ENCODE measurements at regions not wholly inside any gene's neighbourhood (a gene's known extent, or its start where the extent isn't known, plus 50 kb on each side); places are given as distances from the start of the nearest gene placed in this dataset.

DNA sequence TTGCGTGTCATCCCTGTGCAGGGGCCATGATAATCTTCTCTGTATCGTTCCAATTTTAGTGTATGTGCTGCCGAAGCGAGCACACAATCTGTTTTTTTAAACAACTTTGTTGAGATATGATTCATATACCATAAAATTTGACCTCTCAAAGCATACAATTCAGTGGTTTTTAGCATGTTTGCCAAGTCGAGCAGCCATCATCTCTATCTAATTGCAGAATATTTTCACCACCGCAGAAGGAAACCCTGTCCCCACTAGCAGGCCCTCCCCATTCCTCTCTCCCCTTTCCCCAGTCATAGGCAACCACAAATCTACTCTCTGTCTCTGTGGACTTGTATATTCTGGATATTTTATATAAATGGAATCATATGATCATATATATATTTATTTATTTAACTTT lies 78.7 kb upstream of the TINAGL1 start:
- no peak for TF ChIP-seq ZNF274 (IDR thresholded peaks at IDR 0.05; ENCODE audit: low read depth, low read length)
- no peak for TF ChIP-seq YY1 (IDR thresholded peaks at IDR 0.05; ENCODE audit: insufficient read depth, insufficient read length)
- no peaks in the 10 kb centered on the region for H3K36me3 ChIP-seq (ENCODE audit: insufficient read depth, insufficient read length, low read length)
- no peak for DNase-seq (ENCODE audit: low read depth, low spot score)

DNA sequence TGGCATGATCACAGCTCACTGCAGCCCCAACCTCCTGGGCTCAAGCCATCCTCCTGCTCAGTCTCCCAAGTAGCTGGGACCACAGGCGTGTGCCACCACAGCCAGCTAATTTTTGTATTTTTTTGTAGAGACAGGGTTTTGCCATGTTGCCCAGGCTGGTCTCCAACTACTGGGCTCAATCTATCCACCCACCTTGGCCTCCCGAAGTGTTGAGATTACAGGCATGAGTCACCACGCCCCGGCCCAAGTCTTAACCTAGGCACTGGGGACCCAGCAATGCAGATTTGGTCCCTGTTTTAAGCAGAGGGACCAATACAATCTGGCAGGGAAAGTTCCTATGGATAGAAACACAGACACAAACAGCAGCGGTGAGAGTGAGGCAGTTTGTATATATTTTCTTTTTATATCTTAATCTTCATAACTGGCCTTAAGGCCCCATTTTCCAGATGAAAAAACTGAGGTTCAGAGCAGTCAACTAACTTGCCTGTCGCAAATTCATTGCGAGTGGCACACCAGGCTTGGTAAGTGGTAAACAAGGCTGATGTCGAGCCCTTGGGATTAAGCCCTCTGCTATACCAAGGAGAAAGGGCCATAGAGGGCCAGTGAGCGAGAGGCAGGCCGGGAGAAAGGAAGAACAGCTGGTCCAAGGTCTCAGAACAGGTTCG lies 77.8 kb upstream of the TINAGL1 start:
- no peak overlapping the region for H3K9ac ChIP-seq (ENCODE audit: insufficient read length, low read depth)
- no peaks in the 10 kb centered on the region for H3K36me3 ChIP-seq (ENCODE audit: insufficient read depth, insufficient read length, low read length)
- H3K9me3 ChIP-seq (ENCODE audit: insufficient read depth, low read length), result no peaks in the 10 kb centered on the region
- TF ChIP-seq ZNF274 (IDR thresholded peaks at IDR 0.05; ENCODE audit: low read depth, low read length) (no peak), YY1 (IDR thresholded peaks at IDR 0.05; ENCODE audit: insufficient read depth, insufficient read length) (no peak), SUZ12 (IDR thresholded peaks at IDR 0.05; ENCODE audit: extremely low read depth, insufficient read depth, insufficient read length) (no peak)
- no peak overlapping the region for H3K4me3 ChIP-seq (ENCODE audit: insufficient read length, low read depth)
- DNase-seq (ENCODE audit: low read depth, low spot score), result no peak
- no peaks in the 10 kb centered on the region for H3K27me3 ChIP-seq (ENCODE audit: insufficient read depth, insufficient read length)
- peaks cover 16% of the 10 kb centered on the region for H3K4me1 ChIP-seq (ENCODE audit: insufficient read depth, insufficient read length)

More for the DNA sequence above, 78.7 kb upstream of the TINAGL1 start:
- H3K9me3 ChIP-seq (ENCODE audit: insufficient read depth, low read length), result no peaks in the 10 kb centered on the region
- peaks cover 11% of the 10 kb centered on the region for H3K4me1 ChIP-seq (ENCODE audit: insufficient read depth, insufficient read length)
- H3K27me3 ChIP-seq (ENCODE audit: insufficient read depth, insufficient read length), result no peaks in the 10 kb centered on the region
- no peak overlapping the region for H3K9ac ChIP-seq (ENCODE audit: insufficient read length, low read depth)
- H3K4me3 ChIP-seq (ENCODE audit: insufficient read length, low read depth), result no peak overlapping the region

DNA sequence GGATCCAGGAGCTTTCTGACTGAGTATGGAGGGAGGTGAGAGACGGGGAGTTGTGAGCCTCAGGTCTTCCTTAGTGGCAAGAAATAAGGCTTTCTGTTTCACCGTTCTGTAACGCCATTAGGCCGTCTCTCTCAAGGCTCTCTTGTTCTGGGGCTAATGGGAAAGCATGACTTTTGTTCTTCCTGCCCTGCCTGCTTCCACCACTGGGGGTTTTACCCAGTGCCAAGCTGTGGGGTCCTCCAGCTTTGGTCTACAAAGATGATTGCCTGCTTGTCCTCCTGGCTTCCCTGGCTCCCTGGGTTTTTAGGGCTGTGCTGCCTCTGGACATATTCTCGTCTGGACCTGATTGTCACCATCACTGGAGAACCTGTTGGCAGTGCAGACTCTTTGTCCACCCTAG lies 74.8 kb upstream of the TINAGL1 start:
- Histone ChIP-seq H3K4me1 (ENCODE audit: insufficient read depth, insufficient read length) (peaks cover 24% of the 10 kb centered on the region), H3K4me3 (ENCODE audit: insufficient read length, low read depth) (no peak overlapping the region), H3K9me3 (ENCODE audit: insufficient read depth, low read length) (no peaks in the 10 kb centered on the region), H3K9ac (ENCODE audit: insufficient read length, low read depth) (no peak overlapping the region), H3K36me3 (ENCODE audit: insufficient read depth, insufficient read length, low read length) (no peaks in the 10 kb centered on the region), H3K27me3 (ENCODE audit: insufficient read depth, insufficient read length) (no peaks in the 10 kb centered on the region)
- TF ChIP-seq YY1 (IDR thresholded peaks at IDR 0.05; ENCODE audit: insufficient read depth, insufficient read length), result no peak
- no peak for TF ChIP-seq ZNF274 (IDR thresholded peaks at IDR 0.05; ENCODE audit: low read depth, low read length)
- TF ChIP-seq SUZ12 (IDR thresholded peaks at IDR 0.05; ENCODE audit: extremely low read depth, insufficient read depth, insufficient read length), result no peak
- DNase-seq (ENCODE audit: low read depth, low spot score), result no peak

DNA sequence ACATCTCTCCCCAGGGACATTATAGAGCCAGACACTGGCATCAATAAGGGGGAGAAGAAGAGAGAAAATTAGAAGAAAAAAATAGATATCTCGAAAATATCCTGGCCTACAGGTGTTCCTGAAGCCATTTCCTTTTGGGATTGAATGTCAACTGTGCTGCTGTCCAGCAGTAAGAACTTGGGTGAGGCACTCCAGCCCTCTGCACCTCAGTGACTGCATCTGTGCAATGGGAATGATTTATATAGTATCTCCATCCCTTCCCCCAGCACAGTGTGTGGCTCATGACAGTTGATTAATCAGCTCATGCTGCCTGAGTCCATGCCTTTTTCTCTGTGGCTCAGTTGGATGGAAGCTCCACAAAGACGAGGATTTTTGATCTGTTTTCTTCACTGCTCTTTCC lies 74.1 kb upstream of the TINAGL1 start:
- Histone ChIP-seq H3K4me1 (ENCODE audit: insufficient read depth, insufficient read length) (peaks cover 26% of the 10 kb centered on the region), H3K27me3 (ENCODE audit: insufficient read depth, insufficient read length) (no peaks in the 10 kb centered on the region), H3K9me3 (ENCODE audit: insufficient read depth, low read length) (no peaks in the 10 kb centered on the region)

DNA sequence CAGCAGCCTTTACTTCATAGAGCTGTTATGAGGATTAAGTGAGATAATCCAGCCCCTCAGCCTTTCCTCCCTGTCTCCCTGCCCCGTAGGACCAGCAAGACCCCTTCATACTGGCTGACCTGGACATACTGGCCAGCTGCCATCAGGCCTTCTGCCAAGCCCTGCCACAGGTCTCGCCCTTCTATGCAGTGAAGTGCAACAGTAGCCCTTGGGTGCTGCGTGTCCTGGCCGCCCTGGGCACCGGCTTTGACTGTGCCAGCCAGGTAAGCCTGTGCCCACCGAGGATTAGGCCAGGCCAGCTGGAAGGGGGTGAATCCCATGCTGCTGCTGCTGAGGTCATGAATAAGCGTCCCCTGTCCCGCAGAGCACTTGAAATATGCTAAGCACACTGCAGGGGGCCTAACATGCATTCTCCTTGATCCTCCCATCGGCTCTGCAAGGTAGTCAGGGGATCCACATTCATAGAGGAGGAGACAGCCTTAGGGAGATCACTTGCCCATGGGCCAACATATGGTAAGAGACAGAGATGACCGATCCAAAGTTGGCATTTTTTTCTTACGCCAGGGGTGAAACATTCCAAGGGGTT lies 73.3 kb upstream of the TINAGL1 start:
- no peak overlapping the region for H3K9ac ChIP-seq (ENCODE audit: insufficient read length, low read depth)
- H3K4me1 ChIP-seq (ENCODE audit: insufficient read depth, insufficient read length), result peaks cover 32% of the 10 kb centered on the region
- TF ChIP-seq ZNF274 (IDR thresholded peaks at IDR 0.05; ENCODE audit: low read depth, low read length), result no peak
- TF ChIP-seq YY1 (IDR thresholded peaks at IDR 0.05; ENCODE audit: insufficient read depth, insufficient read length), result no peak
- no peak for TF ChIP-seq SUZ12 (IDR thresholded peaks at IDR 0.05; ENCODE audit: extremely low read depth, insufficient read depth, insufficient read length)

More for the DNA sequence above, 74.1 kb upstream of the TINAGL1 start:
- TF ChIP-seq YY1 (IDR thresholded peaks at IDR 0.05; ENCODE audit: insufficient read depth, insufficient read length) (no peak), SUZ12 (IDR thresholded peaks at IDR 0.05; ENCODE audit: extremely low read depth, insufficient read depth, insufficient read length) (no peak), ZNF274 (IDR thresholded peaks at IDR 0.05; ENCODE audit: low read depth, low read length) (no peak)
- no peak for DNase-seq (ENCODE audit: low read depth, low spot score)
- Histone ChIP-seq H3K9ac (ENCODE audit: insufficient read length, low read depth) (no peak overlapping the region), H3K36me3 (ENCODE audit: insufficient read depth, insufficient read length, low read length) (no peaks in the 10 kb centered on the region), H3K4me3 (ENCODE audit: insufficient read length, low read depth) (no peak overlapping the region)

DNA sequence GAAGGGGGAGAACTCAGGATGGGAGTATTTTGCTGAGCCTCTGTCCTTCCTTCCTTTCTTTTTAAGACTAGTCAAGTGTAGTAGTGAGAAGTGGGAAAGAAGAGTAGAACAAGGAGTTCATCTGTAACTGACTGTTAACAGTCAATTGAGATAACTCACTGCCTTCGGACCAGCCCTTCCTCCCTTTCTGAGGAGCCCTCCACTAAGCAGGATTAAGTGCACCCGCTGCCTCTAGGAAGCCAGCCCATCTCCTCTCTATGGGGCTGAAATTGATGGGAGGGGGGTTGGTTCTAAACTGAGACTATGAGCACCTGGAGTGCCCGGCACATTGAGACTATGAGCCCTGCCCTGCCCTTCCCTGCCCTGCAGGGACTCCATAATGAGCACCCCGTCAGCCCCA lies 72.7 kb upstream of the TINAGL1 start:
- no peaks in the 10 kb centered on the region for H3K36me3 ChIP-seq (ENCODE audit: insufficient read depth, insufficient read length, low read length)
- H3K4me1 ChIP-seq (ENCODE audit: insufficient read depth, insufficient read length), result peaks cover 34% of the 10 kb centered on the region
- no peak overlapping the region for H3K9ac ChIP-seq (ENCODE audit: insufficient read length, low read depth)
- H3K4me3 ChIP-seq (ENCODE audit: insufficient read length, low read depth), result no peak overlapping the region
- H3K27me3 ChIP-seq (ENCODE audit: insufficient read depth, insufficient read length), result no peaks in the 10 kb centered on the region
- DNase-seq (ENCODE audit: low read depth, low spot score), result no peak
- TF ChIP-seq ZNF274 (IDR thresholded peaks at IDR 0.05; ENCODE audit: low read depth, low read length) (no peak), YY1 (IDR thresholded peaks at IDR 0.05; ENCODE audit: insufficient read depth, insufficient read length) (no peak), SUZ12 (IDR thresholded peaks at IDR 0.05; ENCODE audit: extremely low read depth, insufficient read depth, insufficient read length) (no peak)
- H3K9me3 ChIP-seq (ENCODE audit: insufficient read depth, low read length), result no peaks in the 10 kb centered on the region

More for the DNA sequence above, 73.3 kb upstream of the TINAGL1 start:
- Histone ChIP-seq H3K27me3 (ENCODE audit: insufficient read depth, insufficient read length) (no peaks in the 10 kb centered on the region), H3K36me3 (ENCODE audit: insufficient read depth, insufficient read length, low read length) (no peaks in the 10 kb centered on the region), H3K9me3 (ENCODE audit: insufficient read depth, low read length) (no peaks in the 10 kb centered on the region), H3K4me3 (ENCODE audit: insufficient read length, low read depth) (no peak overlapping the region)
- peak; percentile 85 for DNase-seq (ENCODE audit: low read depth, low spot score)

DNA sequence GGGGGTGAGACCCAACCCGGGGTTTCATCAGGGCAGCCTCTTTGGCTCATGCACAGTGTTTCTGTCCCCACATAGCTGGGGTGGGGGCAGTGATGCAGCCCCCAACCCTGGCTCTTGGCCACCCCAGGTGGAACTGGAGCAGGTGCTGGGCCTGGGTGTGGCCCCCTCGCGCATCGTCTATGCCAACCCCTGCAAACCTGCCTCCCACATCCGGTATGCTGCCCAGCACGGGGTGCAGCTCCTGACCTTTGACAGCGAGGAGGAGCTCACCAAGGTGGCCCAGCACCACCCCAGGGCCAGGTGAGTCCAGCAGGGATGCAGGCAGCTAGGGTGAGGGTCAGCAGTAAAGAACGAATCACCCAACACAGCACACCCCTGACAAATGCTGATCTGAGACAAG lies 72.3 kb upstream of the TINAGL1 start:
- Histone ChIP-seq H3K27me3 (ENCODE audit: insufficient read depth, insufficient read length) (no peaks in the 10 kb centered on the region), H3K4me1 (ENCODE audit: insufficient read depth, insufficient read length) (peaks cover 34% of the 10 kb centered on the region), H3K36me3 (ENCODE audit: insufficient read depth, insufficient read length, low read length) (no peaks in the 10 kb centered on the region), H3K9ac (ENCODE audit: insufficient read length, low read depth) (no peak overlapping the region), H3K9me3 (ENCODE audit: insufficient read depth, low read length) (no peaks in the 10 kb centered on the region), H3K4me3 (ENCODE audit: insufficient read length, low read depth) (no peak overlapping the region)
- TF ChIP-seq YY1 (IDR thresholded peaks at IDR 0.05; ENCODE audit: insufficient read depth, insufficient read length), result no peak
- no peak for TF ChIP-seq SUZ12 (IDR thresholded peaks at IDR 0.05; ENCODE audit: extremely low read depth, insufficient read depth, insufficient read length)
- DNase-seq (ENCODE audit: low read depth, low spot score), result no peak

Data from NT2/D1 (cell line).